Activated CD4-positive, alpha-beta memory T cell treated with anti-CD3 and anti-CD28 coated beads, Interleukin-2, amount 10 ng/mL, durations not matched to agents 7 days and 5 days (primary cell): ENCODE measurements at regions not wholly inside any gene's neighbourhood (a gene's known extent, or its start where the extent isn't known, plus 50 kb on each side); places are given as distances from the start of the nearest gene placed in this dataset.

Source experiments
- CTCF ChIA-PET: fragments of 350-600 bp; sonication (Branson Sonifier 250); formaldehyde crosslinking; loops from one replicate; lab custom pipeline; 2021; ENCODE audit warnings: antibody characterized with exemption, inconsistent platforms; lab: Charles Lee
- POLR2A ChIA-PET: fragments of 350-600 bp; sonication (Branson Sonifier 250); formaldehyde crosslinking; loops from one replicate; lab custom pipeline; 2021; ENCODE audit warnings: antibody characterized with exemption; lab: Charles Lee
- DNase-seq: peaks from one replicate; pipeline ENCODE4 v3.0.0-alpha.2; 2020
- H3K27ac Mint-ChIP-seq: one replicate; pipeline ENCODE4 v1.8.0; 2021; ENCODE audit warnings: mild to moderate bottlenecking, mixed read lengths
- H3K27me3 Mint-ChIP-seq: one replicate; pipeline ENCODE4 v1.8.0; 2021; ENCODE audit warnings: mixed read lengths
- H3K36me3 Mint-ChIP-seq: one replicate; pipeline ENCODE4 v1.8.0; 2021; ENCODE audit warnings: low read depth, mixed read lengths
- H3K4me1 Mint-ChIP-seq: one replicate; pipeline ENCODE4 v1.8.0; 2021; ENCODE audit warnings: mixed read lengths
- H3K4me3 Mint-ChIP-seq: one replicate; pipeline ENCODE4 v1.8.0; 2021; ENCODE audit warnings: mild to moderate bottlenecking, mixed read lengths
- H3K9me3 Mint-ChIP-seq: one replicate; pipeline ENCODE4 v1.8.0; 2021; ENCODE audit warnings: mixed read lengths

DNA sequence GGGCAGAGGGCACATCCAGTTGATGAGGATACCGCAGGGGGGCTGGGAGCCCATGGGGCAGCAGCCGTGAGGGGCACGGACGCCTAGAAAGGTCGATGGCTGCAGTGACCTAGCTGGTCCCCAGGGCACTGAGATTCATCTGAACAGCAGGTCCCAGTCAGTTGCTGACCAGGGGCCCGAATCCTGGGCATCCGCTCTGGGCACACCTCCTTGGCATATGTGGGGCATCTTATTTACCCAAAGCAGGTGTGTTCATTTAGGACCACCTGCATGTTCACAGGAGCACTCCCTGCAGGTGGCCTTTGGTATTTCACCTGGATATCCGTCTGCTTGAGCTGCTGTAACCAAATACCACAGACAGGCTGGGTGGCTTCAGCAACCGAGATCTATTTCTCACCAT lies 72.0 kb upstream of the ODC1 start:
- no peak for DNase-seq
- POLR2A ChIA-PET, result no interaction called here

DNA sequence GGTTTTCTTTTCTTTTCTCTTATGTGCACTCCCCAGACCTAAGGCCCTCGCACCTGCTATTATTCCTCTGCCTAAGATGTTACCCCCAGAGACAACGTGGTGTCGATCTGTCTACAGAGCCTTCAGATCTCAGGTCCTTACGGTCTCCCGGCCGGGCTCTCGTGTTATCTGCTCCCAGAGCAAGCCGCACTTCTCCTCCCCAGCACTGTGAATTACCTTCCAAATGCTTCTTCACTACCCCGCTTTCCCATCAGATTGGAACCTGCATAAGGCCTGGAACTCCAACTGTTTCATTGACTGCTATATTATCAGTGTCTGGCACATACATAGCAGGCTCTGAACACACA lies 71.2 kb upstream of the ODC1 start:
- no peaks in the 10 kb centered on the region for H3K27me3 Mint-ChIP-seq
- H3K9me3 Mint-ChIP-seq, result peaks cover 18% of the 10 kb centered on the region
- no peak for DNase-seq
- no peaks in the 10 kb centered on the region for H3K4me1 Mint-ChIP-seq
- ChIA-PET CTCF (no interaction called here), POLR2A (no interaction called here)
- H3K4me3 Mint-ChIP-seq, result no peak overlapping the region
- H3K36me3 Mint-ChIP-seq, result peaks cover 12% of the 10 kb centered on the region
- no peak overlapping the region for H3K27ac Mint-ChIP-seq

More for the DNA sequence above, 72.0 kb upstream of the ODC1 start:
- H3K9me3 Mint-ChIP-seq, result peaks cover 15% of the 10 kb centered on the region
- peaks cover 12% of the 10 kb centered on the region for H3K36me3 Mint-ChIP-seq
- no peaks in the 10 kb centered on the region for H3K4me1 Mint-ChIP-seq
- no peak overlapping the region for H3K27ac Mint-ChIP-seq
- H3K4me3 Mint-ChIP-seq, result no peak overlapping the region
- CTCF ChIA-PET, result no interaction called here
- no peaks in the 10 kb centered on the region for H3K27me3 Mint-ChIP-seq

DNA sequence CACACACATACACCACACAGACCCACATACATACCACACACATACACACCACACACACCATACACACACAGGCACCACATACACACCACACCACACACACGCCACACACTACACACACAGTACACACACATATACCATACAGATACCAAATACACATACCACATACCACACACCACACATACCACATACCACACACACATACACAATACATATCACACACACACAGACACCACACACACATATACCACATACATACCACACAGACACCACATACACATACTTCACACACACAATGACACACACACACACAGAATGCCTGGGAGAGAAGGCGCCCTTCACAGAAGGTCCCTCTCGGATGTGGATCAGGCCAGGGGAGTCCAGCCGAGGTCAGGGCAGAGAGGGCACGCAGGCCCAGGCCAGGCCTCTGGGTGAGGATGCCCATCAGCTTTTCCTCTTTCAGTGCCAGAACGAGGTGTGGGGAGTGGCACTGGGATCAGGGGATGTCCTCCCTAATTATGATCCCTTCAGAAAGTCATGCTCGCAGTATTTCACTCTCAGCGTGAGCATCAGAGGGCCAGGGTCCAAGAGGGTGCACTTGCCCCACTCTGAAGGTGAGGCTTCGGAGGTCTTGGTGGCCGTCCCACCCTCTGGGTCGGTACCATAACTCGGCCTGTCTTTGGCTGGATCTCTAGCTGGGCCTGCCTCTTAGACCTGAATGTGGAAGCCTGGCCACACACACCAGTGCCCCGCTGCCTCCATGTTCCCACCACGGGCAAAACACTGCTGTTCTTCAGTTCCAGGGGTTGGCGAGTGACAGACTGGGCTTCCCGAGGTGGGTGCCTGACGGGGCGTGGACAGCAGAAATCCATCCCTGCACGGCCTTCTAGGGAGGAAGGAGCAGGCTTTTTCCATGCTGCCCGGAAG lies 70.6 kb upstream of the ODC1 start:
- H3K4me1 Mint-ChIP-seq, result no peaks in the 10 kb centered on the region
- H3K27ac Mint-ChIP-seq, result no peak overlapping the region
- CTCF ChIA-PET, result no interaction called here
- H3K36me3 Mint-ChIP-seq, result peaks cover 12% of the 10 kb centered on the region
- peaks cover 18% of the 10 kb centered on the region for H3K9me3 Mint-ChIP-seq
- POLR2A ChIA-PET, result no interaction called here
- no peak for DNase-seq
- no peak overlapping the region for H3K4me3 Mint-ChIP-seq
- H3K27me3 Mint-ChIP-seq, result no peaks in the 10 kb centered on the region

GRCh38 chr2:10517351-10518043 lies 69.4 kb upstream of the ODC1 start:
- Mint-ChIP-seq H3K36me3 (peaks cover 12% of the 10 kb centered on the region), H3K4me1 (no peaks in the 10 kb centered on the region), H3K27ac (no peak overlapping the region), H3K27me3 (no peaks in the 10 kb centered on the region), H3K4me3 (no peak overlapping the region), H3K9me3 (peaks cover 18% of the 10 kb centered on the region)
- DNase-seq, result no peak
- ChIA-PET CTCF (no interaction called here), POLR2A (no interaction called here)

- Mint-ChIP-seq H3K4me1 (no peaks in the 10 kb centered on the region), H3K27me3 (peaks cover 6% of the 10 kb centered on the region), H3K4me3 (no peak overlapping the region), H3K27ac (no peak overlapping the region), H3K36me3 (peaks cover 12% of the 10 kb centered on the region), H3K9me3 (peaks cover 18% of the 10 kb centered on the region)
- DNase-seq, result no peak
- CTCF ChIA-PET, result interaction anchor here (1.0 to 1.1 kb wide), 2 partner anchors 31 to 106 kb away, joined by 3 read pairs; no protein-coding TSS in a partner anchor
- POLR2A ChIA-PET, result no interaction called here
Observed at GRCh38 chr2:10515887-10516286, 67.8 kb upstream of the ODC1 start.

GRCh38 chr2:10514743-10515142 lies 66.6 kb upstream of the ODC1 start:
- H3K4me1 Mint-ChIP-seq, result no peaks in the 10 kb centered on the region
- POLR2A ChIA-PET, result no interaction called here

GRCh38 chr2:10514273-10514672 lies 66.1 kb upstream of the ODC1 start:
- ChIA-PET POLR2A (no interaction called here), CTCF (interaction anchor here (0.7 kb wide), 1 partner anchor 10 kb away, joined by 3 read pairs; no protein-coding TSS in a partner anchor)
- Mint-ChIP-seq H3K36me3 (peaks cover 12% of the 10 kb centered on the region), H3K9me3 (peaks cover 18% of the 10 kb centered on the region), H3K4me3 (no peak overlapping the region), H3K27ac (no peak overlapping the region), H3K27me3 (peaks cover 10% of the 10 kb centered on the region), H3K4me1 (no peaks in the 10 kb centered on the region)
- no peak for DNase-seq

More at GRCh38 chr2:10514743-10515142, 66.6 kb upstream of the ODC1 start:
- peaks cover 8% of the 10 kb centered on the region for H3K27me3 Mint-ChIP-seq
- H3K4me3 Mint-ChIP-seq, result no peak overlapping the region
- no peak for DNase-seq
- no peak overlapping the region for H3K27ac Mint-ChIP-seq
- CTCF ChIA-PET, result no interaction called here
- peaks cover 12% of the 10 kb centered on the region for H3K36me3 Mint-ChIP-seq
- peaks cover 18% of the 10 kb centered on the region for H3K9me3 Mint-ChIP-seq

DNA sequence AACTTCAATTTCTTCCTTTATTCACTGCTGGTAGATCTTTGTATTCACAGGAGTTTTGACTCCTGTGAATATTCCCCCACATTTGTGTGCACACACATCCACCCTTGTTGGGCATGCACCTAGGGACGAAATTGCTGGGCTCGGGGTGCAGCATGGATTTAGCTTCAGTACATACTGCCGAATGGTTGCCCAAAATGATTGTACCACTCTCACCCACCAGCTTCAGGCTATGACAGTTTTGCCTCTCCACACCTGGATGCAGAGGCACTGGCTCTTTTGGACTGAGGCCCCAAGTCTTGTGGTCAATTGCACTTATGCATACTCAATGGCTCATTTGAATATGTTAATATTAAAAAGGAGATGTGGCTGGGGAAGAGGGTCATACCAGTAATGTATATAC lies 65.1 kb upstream of the ODC1 start:
- DNase-seq, result no peak
- H3K27ac Mint-ChIP-seq, result no peak overlapping the region
- POLR2A ChIA-PET, result no interaction called here
- CTCF ChIA-PET, result no interaction called here
- H3K4me3 Mint-ChIP-seq, result no peak overlapping the region
- H3K36me3 Mint-ChIP-seq, result peaks cover 12% of the 10 kb centered on the region
- no peaks in the 10 kb centered on the region for H3K4me1 Mint-ChIP-seq
- H3K9me3 Mint-ChIP-seq, result peaks cover 18% of the 10 kb centered on the region
- peaks cover 14% of the 10 kb centered on the region for H3K27me3 Mint-ChIP-seq

DNA sequence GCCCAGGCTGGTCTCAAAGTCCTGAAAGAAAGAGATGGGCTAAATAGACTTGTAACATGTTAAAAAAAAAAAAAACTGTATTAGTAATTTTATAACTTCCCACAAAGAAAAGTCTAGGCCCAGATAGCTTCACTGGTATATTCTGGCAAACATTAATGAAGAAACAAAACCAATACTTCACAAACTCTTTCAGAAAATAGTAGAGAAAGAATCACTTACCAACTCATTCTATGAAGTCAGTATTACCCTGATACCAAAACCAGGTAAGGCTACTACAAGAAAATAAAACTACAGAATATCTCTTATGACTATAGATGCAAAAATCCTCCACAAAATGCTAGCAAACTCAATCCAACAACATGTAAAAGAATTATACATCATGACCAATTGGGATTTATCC lies 59.9 kb upstream of the ODC1 start:
- H3K9me3 Mint-ChIP-seq, result no peaks in the 10 kb centered on the region
- ChIA-PET POLR2A (no interaction called here), CTCF (no interaction called here)
- peaks cover 14% of the 10 kb centered on the region for H3K27me3 Mint-ChIP-seq
- H3K4me1 Mint-ChIP-seq, result no peaks in the 10 kb centered on the region
- H3K27ac Mint-ChIP-seq, result no peak overlapping the region
- H3K36me3 Mint-ChIP-seq, result no peaks in the 10 kb centered on the region
- DNase-seq, result no peak
- no peak overlapping the region for H3K4me3 Mint-ChIP-seq

GRCh38 chr2:10507106-10507505 lies 59.0 kb upstream of the ODC1 start:
- Mint-ChIP-seq H3K27ac (no peak overlapping the region), H3K36me3 (no peaks in the 10 kb centered on the region), H3K4me1 (no peaks in the 10 kb centered on the region), H3K4me3 (no peak overlapping the region), H3K9me3 (no peaks in the 10 kb centered on the region), H3K27me3 (peaks cover 17% of the 10 kb centered on the region)
- ChIA-PET POLR2A (no interaction called here), CTCF (no interaction called here)
- DNase-seq, result peak; percentile 3

GRCh38 chr2:10504994-10505820 lies 57.1 kb upstream of the ODC1 start:
- CTCF ChIA-PET, result no interaction called here
- no peak overlapping the region for H3K27ac Mint-ChIP-seq

GRCh38 chr2:10504370-10504993 lies 56.4 kb upstream of the ODC1 start:
- H3K27ac Mint-ChIP-seq, result no peak overlapping the region
- ChIA-PET CTCF (no interaction called here), POLR2A (no interaction called here)
- H3K4me3 Mint-ChIP-seq, result no peak overlapping the region
- H3K9me3 Mint-ChIP-seq, result no peaks in the 10 kb centered on the region
- H3K36me3 Mint-ChIP-seq, result no peaks in the 10 kb centered on the region
- H3K27me3 Mint-ChIP-seq, result peaks cover 15% of the 10 kb centered on the region
- no peaks in the 10 kb centered on the region for H3K4me1 Mint-ChIP-seq
- DNase-seq, result peak; percentile 9

More at GRCh38 chr2:10504994-10505820, 57.1 kb upstream of the ODC1 start:
- DNase-seq, result peak; percentile 5
- Mint-ChIP-seq H3K36me3 (no peaks in the 10 kb centered on the region), H3K9me3 (no peaks in the 10 kb centered on the region), H3K27me3 (peaks cover 12% of the 10 kb centered on the region), H3K4me3 (no peak overlapping the region), H3K4me1 (no peaks in the 10 kb centered on the region)
- POLR2A ChIA-PET, result no interaction called here

GRCh38 chr2:10502803-10503107 lies 54.6 kb upstream of the ODC1 start:
- POLR2A ChIA-PET, result no interaction called here
- no peak overlapping the region for H3K4me3 Mint-ChIP-seq

More at GRCh38 chr2:10502803-10503107, 54.6 kb upstream of the ODC1 start:
- Mint-ChIP-seq H3K27me3 (peaks cover 17% of the 10 kb centered on the region), H3K27ac (no peak overlapping the region), H3K9me3 (no peaks in the 10 kb centered on the region), H3K36me3 (no peaks in the 10 kb centered on the region), H3K4me1 (peaks cover 5% of the 10 kb centered on the region)
- CTCF ChIA-PET, result no interaction called here
- peak; percentile 12 for DNase-seq
